Lower leg skin (tissue), 3 donors: ENCODE measurements at regions not wholly inside any gene's neighbourhood (a gene's known extent, or its start where the extent isn't known, plus 50 kb on each side); places are given as distances from the start of the nearest gene placed in this dataset.

Experiments
- CTCF ChIP-seq, 3 donors: fragments of 450-650 bp; IDR thresholded peaks; one replicate each; pipeline ENCODE4 v1.5.1; 2016; ENCODE audit warnings: antibody characterized with exemption in 3 of 3, mild to moderate bottlenecking in 3 of 3, moderate library complexity in 2 of 3
- POLR2A ChIP-seq, 2 donors: fragments of 450-650 bp; IDR thresholded peaks; one replicate each; pipeline ENCODE4 v1.6.1; 2016 to 2017; ENCODE audit warnings: antibody characterized with exemption in 2 of 2, mild to moderate bottlenecking in 1 of 2, moderate library complexity in 1 of 2

- TF ChIP-seq POLR2A (IDR thresholded peaks at IDR 0.05): no peak
- no peak for TF ChIP-seq CTCF (IDR thresholded peaks at IDR 0.05)
Measured at GRCh38 chr17:27384726-27385125, 71.5 kb upstream of the KSR1 start.
